AG09319 (cell line): ENCODE measurements at regions not wholly inside any gene's neighbourhood (a gene's known extent, or its start where the extent isn't known, plus 50 kb on each side); places are given as distances from the start of the nearest gene placed in this dataset.
"Not testable (repeated sequence)": the region's sequence is repeated elsewhere in the genome, so short reads cannot be mapped to it uniquely, and the experiment has no call there.

ENCODE experiments used
- DNase-seq: peaks from one replicate; pipeline ENCODE4 v3.0.0-alpha.2; 2010; ENCODE audit warnings: low read depth; ENCODE audit errors: extremely low read depth
- CTCF ChIP-seq: IDR thresholded peaks from 2 replicates; pipeline ENCODE4 v1.5.1; 2011; ENCODE audit warnings: low read depth, mild to moderate bottlenecking, inconsistent platforms, low read length, moderate library complexity

GRCh38 chr9:79061752-79062616, 509.8 kb upstream of the TLE4 start:
- DNase-seq = no peak
- no peak for TF ChIP-seq CTCF

GRCh38 chr9:79073201-79073600, 498.6 kb upstream of the TLE4 start:
- no peak for TF ChIP-seq CTCF
- DNase-seq = no peak

- no peak for TF ChIP-seq CTCF
- no peak for DNase-seq
Observed at GRCh38 chr9:79080536-79080935, 491.2 kb upstream of the TLE4 start.

- TF ChIP-seq CTCF = no peak
- no peak for DNase-seq
Observed at GRCh38 chr9:79083621-79084020, 488.1 kb upstream of the TLE4 start.

GRCh38 chr9:79087133-79087532, 484.6 kb upstream of the TLE4 start:
- no peak for TF ChIP-seq CTCF
- no peak for DNase-seq

- no peak for TF ChIP-seq CTCF
- no peak for DNase-seq
Observed at GRCh38 chr9:79089054-79089560, 482.7 kb upstream of the TLE4 start.

GRCh38 chr9:79089851-79090250, 481.9 kb upstream of the TLE4 start:
- DNase-seq = not testable (repeated sequence)

GRCh38 chr9:79103257-79103656, 468.5 kb upstream of the TLE4 start:
- DNase-seq = not testable (repeated sequence)
